OCI-LY1 (cell line): ENCODE measurements at regions not wholly inside any gene's neighbourhood (a gene's known extent, or its start where the extent isn't known, plus 50 kb on each side); places are given as distances from the start of the nearest gene placed in this dataset.

Source experiments
- H2AFZ ChIP-seq: fragments of 200-600 bp; sonication (generic), shearing (Covaris generic); 2 replicates; pipeline ENCODE4 v1.6.0; 2014; ENCODE audit warnings: antibody characterized with exemption, mild to moderate bottlenecking, low read length
- H3F3A ChIP-seq: fragments of 200-600 bp; sonication (generic), shearing (Covaris generic); 2 replicates; pipeline ENCODE4 v1.6.0; 2014; ENCODE audit warnings: mild to moderate bottlenecking, antibody characterized with exemption, low read length, moderate library complexity; ENCODE audit not compliant: insufficient read depth
- H3K27ac ChIP-seq: fragments of 200-600 bp; sonication (generic); 2 replicates; pipeline ENCODE4 v1.5.1; 2014; ENCODE audit warnings: low read length, mixed run types, mild to moderate bottlenecking, low read depth; ENCODE audit not compliant: poor library complexity, severe bottlenecking
- H3K27me3 ChIP-seq: fragments of 200-600 bp; sonication (generic); 2 replicates; pipeline ENCODE4 v1.6.0; 2014; ENCODE audit warnings: antibody characterized with exemption, mild to moderate bottlenecking, low read length, moderate library complexity; ENCODE audit not compliant: insufficient read depth
- H3K36me3 ChIP-seq: fragments of 200-600 bp; sonication (generic); 2 replicates; pipeline ENCODE4 v1.6.1; 2014; ENCODE audit warnings: mild to moderate bottlenecking, antibody characterized with exemption, low read length, moderate library complexity, mixed read lengths; ENCODE audit not compliant: insufficient read depth
- H3K4me1 ChIP-seq: fragments of 200-600 bp; sonication (generic); 2 replicates; pipeline ENCODE4 v1.5.1; 2014; ENCODE audit warnings: mild to moderate bottlenecking, low read length, moderate library complexity; ENCODE audit not compliant: insufficient read depth, severe bottlenecking
- H3K4me2 ChIP-seq: fragments of 200-600 bp; sonication (generic), shearing (Covaris generic); 2 replicates; pipeline ENCODE4 v1.6.1; 2014; ENCODE audit warnings: low read length
- H3K4me3 ChIP-seq: fragments of 200-600 bp; sonication (generic); 2 replicates; pipeline ENCODE4 v1.5.1; 2014; ENCODE audit warnings: low read length, low read depth, mild to moderate bottlenecking, mixed read lengths; ENCODE audit not compliant: poor library complexity, severe bottlenecking
- H3K79me2 ChIP-seq: fragments of 200-600 bp; shearing (Covaris generic); 2 replicates; pipeline ENCODE4 v1.6.1; 2016; ENCODE audit warnings: mixed run types, low read length, mixed read lengths; ENCODE audit not compliant: insufficient read depth
- H3K9ac ChIP-seq: fragments of 200-600 bp; sonication (generic), shearing (Covaris generic); 2 replicates; pipeline ENCODE4 v1.6.1; 2014; ENCODE audit warnings: mild to moderate bottlenecking, low read length, mixed read lengths
- H3K9me2 ChIP-seq: fragments of 200-600 bp; sonication (generic), shearing (Covaris generic); 2 replicates; pipeline ENCODE4 v1.6.1; 2014; ENCODE audit warnings: low read depth, mild to moderate bottlenecking, low read length, mixed read lengths
- H3K9me3 ChIP-seq: fragments of 200-600 bp; shearing (Covaris generic); 2 replicates; pipeline ENCODE4 v1.6.1; 2014; ENCODE audit warnings: low read length, mixed read lengths
- H4K20me1 ChIP-seq: fragments of 200-600 bp; sonication (generic), shearing (Covaris generic); 2 replicates; pipeline ENCODE4 v1.6.0; 2016; ENCODE audit warnings: mild to moderate bottlenecking, low read length; ENCODE audit not compliant: insufficient read depth
- CTCF ChIP-seq: fragments of 200-600 bp; sonication (generic), shearing (Covaris generic); IDR thresholded peaks from 2 replicates; pipeline ENCODE4 v1.5.1; 2017; ENCODE audit warnings: mild to moderate bottlenecking, antibody characterized with exemption, low read length, moderate library complexity, mixed read lengths
- EZH2 ChIP-seq: fragments of 200-600 bp; sonication (generic), shearing (Covaris generic); IDR thresholded peaks from 2 replicates; pipeline ENCODE4 v1.8.0; 2017; ENCODE audit warnings: borderline replicate concordance, mixed run types, mild to moderate bottlenecking, antibody characterized with exemption, low read length, moderate library complexity, mixed read lengths

GRCh38 chr7:82701949-82702348 is 258.4 kb upstream of the CACNA2D1 start:
- Histone ChIP-seq H2AFZ (no peak overlapping the region), H3K4me2 (no peak overlapping the region)

GRCh38 chr7:82700741-82701140 is 257.2 kb upstream of the CACNA2D1 start:
- no peaks in the 10 kb centered on the region for H3F3A ChIP-seq

More at GRCh38 chr7:82701949-82702348, 258.4 kb upstream of the CACNA2D1 start:
- H3F3A ChIP-seq = no peaks in the 10 kb centered on the region
- H3K27me3 ChIP-seq = no peaks in the 10 kb centered on the region
- no peaks in the 10 kb centered on the region for H3K79me2 ChIP-seq
- H3K4me1 ChIP-seq = no peaks in the 10 kb centered on the region
- H3K9me3 ChIP-seq = no peaks in the 10 kb centered on the region
- no peaks in the 10 kb centered on the region for H3K36me3 ChIP-seq
- no peaks in the 10 kb centered on the region for H3K9me2 ChIP-seq
- no peaks in the 10 kb centered on the region for H4K20me1 ChIP-seq
- H3K27ac ChIP-seq = no peak overlapping the region
- TF ChIP-seq EZH2 (no peak), CTCF (no peak)
- no peak overlapping the region for H3K4me3 ChIP-seq
- H3K9ac ChIP-seq = no peak overlapping the region

GRCh38 chr7:82699773-82700186 is 256.2 kb upstream of the CACNA2D1 start:
- TF ChIP-seq CTCF (no peak), EZH2 (no peak)
- no peaks in the 10 kb centered on the region for H3K9me3 ChIP-seq

More at GRCh38 chr7:82700741-82701140, 257.2 kb upstream of the CACNA2D1 start:
- Histone ChIP-seq H2AFZ (no peak overlapping the region), H3K4me2 (no peak overlapping the region), H3K9ac (no peak overlapping the region), H3K9me3 (no peaks in the 10 kb centered on the region), H3K79me2 (no peaks in the 10 kb centered on the region), H3K27me3 (no peaks in the 10 kb centered on the region), H3K36me3 (no peaks in the 10 kb centered on the region), H3K4me3 (no peak overlapping the region), H4K20me1 (no peaks in the 10 kb centered on the region), H3K27ac (no peak overlapping the region), H3K9me2 (no peaks in the 10 kb centered on the region), H3K4me1 (no peaks in the 10 kb centered on the region)
- TF ChIP-seq EZH2 = no peak
- no peak for TF ChIP-seq CTCF

More at GRCh38 chr7:82699773-82700186, 256.2 kb upstream of the CACNA2D1 start:
- Histone ChIP-seq H3F3A (no peaks in the 10 kb centered on the region), H3K9ac (no peak overlapping the region), H3K4me2 (no peak overlapping the region), H3K27me3 (no peaks in the 10 kb centered on the region), H3K27ac (no peak overlapping the region), H3K9me2 (no peaks in the 10 kb centered on the region), H3K4me3 (no peak overlapping the region), H3K36me3 (no peaks in the 10 kb centered on the region), H3K79me2 (no peaks in the 10 kb centered on the region), H4K20me1 (no peaks in the 10 kb centered on the region), H2AFZ (no peak overlapping the region), H3K4me1 (no peaks in the 10 kb centered on the region)
